Esophagus (tissue), 2 donors: ENCODE measurements at regions not wholly inside any gene's neighbourhood (a gene's known extent, or its start where the extent isn't known, plus 50 kb on each side); places are given as distances from the start of the nearest gene placed in this dataset.
"Not testable (repeated sequence)": the region's sequence is repeated elsewhere in the genome, so short reads cannot be mapped to it uniquely, and the experiment has no call there.

Experiments used
- H3K27ac ChIP-seq, 2 donors: one replicate each; pipeline ENCODE4 v1.5.1; 2013; ENCODE audit warnings: low read depth in 2 of 2, mild to moderate bottlenecking in 2 of 2, inconsistent platforms in 1 of 2, low read length in 1 of 2, moderate library complexity in 1 of 2
- H3K27me3 ChIP-seq, 2 donors: one replicate each; pipeline ENCODE4 v1.6.1; 2013; ENCODE audit warnings: low read length in 2 of 2, control low read depth in 1 of 2, mild to moderate bottlenecking in 1 of 2; ENCODE audit not compliant: insufficient read depth in 2 of 2, control insufficient read depth in 1 of 2
- H3K36me3 ChIP-seq, 2 donors: one replicate each; pipeline ENCODE4 v1.6.1; 2013; ENCODE audit warnings: low read length in 1 of 2; ENCODE audit not compliant: control insufficient read depth in 2 of 2, insufficient read depth in 2 of 2
- H3K4me1 ChIP-seq, 2 donors: one replicate each; pipeline ENCODE4 v1.6.1; 2013; ENCODE audit warnings: low read length in 1 of 2; ENCODE audit not compliant: control insufficient read depth in 2 of 2, insufficient read depth in 2 of 2
- H3K4me3 ChIP-seq, 2 donors: one replicate each; pipeline ENCODE4 v1.5.1; 2013; ENCODE audit warnings: low read length in 2 of 2, mild to moderate bottlenecking in 2 of 2, low read depth in 1 of 2, moderate library complexity in 1 of 2
- H3K9me3 ChIP-seq, 2 donors: one replicate each; pipeline ENCODE4 v1.6.1; 2013; ENCODE audit warnings: mild to moderate bottlenecking in 2 of 2, low read depth in 1 of 2, low read length in 1 of 2, moderate library complexity in 1 of 2; ENCODE audit not compliant: control insufficient read depth in 2 of 2, insufficient read depth in 1 of 2
- WGBS, 2 donors: extraction: QIAGEN DNeasy Blood & Tissue Kit; methylation state at CpG; one replicate each; pipeline ENCODE4 v1.1.7; 2013; 5-methylcytosine and 5-hydroxymethylcytosine counted together
- donor health status: healthy with polysubstance abuse.
- donor health status: Bipolar disorder and iron deficiency.

DNA sequence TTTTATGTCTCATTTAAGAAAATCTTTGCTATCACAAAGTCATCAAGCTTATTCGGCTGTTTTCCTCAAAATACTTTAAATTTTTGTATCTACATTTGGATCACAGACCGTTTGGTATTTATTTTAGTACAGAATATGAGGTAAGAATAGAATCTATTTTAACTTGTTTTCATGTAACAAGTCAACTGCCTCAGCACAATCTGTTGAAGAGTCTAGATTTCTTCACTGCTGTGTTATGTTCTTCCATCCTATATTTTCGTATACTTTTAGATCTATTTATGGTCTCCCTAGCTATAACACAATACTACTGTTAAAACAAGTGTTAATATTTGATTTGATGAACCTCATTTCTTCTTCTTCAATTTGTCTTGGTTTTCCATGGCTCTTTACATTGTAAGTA, 61.6 kb upstream of the SGCG start:
- no peaks in the 10 kb centered on the region for H3K36me3 ChIP-seq
- no peak overlapping the region for H3K27ac ChIP-seq
- no peaks in the 10 kb centered on the region for H3K9me3 ChIP-seq
- no peaks in the 10 kb centered on the region for H3K4me1 ChIP-seq
- 70 to 76% methylated on average over 3 of the region's 3 CpGs for whole genome bisulfite sequencing, 2 donors
- no peaks in the 10 kb centered on the region for H3K27me3 ChIP-seq
- no peak overlapping the region for H3K4me3 ChIP-seq

DNA sequence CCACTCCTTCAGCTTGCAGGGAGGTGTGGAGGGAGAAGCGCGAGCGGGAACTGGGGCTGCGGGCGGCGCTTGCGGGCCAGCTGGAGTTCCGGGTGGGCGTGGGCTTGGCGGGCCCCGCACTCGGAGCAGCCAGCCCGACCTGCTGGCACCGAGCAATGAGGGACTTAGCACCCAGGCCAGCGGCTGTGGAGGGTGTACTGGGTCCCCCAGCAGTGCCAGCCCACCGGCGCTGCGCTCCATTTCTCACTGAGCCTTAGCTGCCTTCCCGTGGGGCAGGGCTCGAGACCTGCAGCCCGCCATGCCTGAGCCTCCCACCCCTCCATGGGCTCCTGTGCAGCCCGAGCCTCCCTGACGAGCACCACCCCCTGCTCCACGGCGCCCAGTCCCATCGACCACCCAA, 53.2 kb upstream of the SGCG start:
- H3K36me3 ChIP-seq, H3K9me3 ChIP-seq, H3K4me1 ChIP-seq, H3K27ac ChIP-seq, H3K27me3 ChIP-seq, H3K4me3 ChIP-seq: not testable (repeated sequence)
- 90 to 93% methylated on average over 23 to 26 of the region's 26 CpGs for WGBS, 2 donors

DNA sequence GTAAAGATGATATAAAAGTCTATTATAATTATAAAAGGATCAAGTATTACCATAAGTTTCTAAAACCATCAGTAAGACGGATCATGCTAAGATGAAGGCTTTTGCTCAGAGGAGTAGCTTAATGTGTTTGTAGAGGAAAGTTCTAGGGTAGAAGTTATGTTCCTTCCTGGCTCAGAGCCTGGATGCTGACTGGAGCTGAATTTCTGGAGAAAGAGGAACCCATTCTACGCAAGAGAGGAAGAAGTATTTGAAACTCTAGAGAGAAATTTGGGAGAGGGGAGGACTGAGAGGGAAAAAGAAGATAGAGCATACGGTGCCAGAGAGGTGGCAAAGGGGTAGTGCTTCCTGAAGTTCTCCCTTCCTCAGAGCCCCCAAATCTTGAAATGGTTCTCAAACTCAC, 51.4 kb upstream of the SGCG start:
- Histone ChIP-seq H3K27me3 (no peaks in the 10 kb centered on the region), H3K36me3 (no peaks in the 10 kb centered on the region), H3K9me3 (no peaks in the 10 kb centered on the region), H3K4me1 (no peaks in the 10 kb centered on the region), H3K27ac (no peak overlapping the region), H3K4me3 (no peak overlapping the region)
- WGBS, 2 donors: 79% methylated on average over 3 of the region's 3 CpGs
